ENCODE measurements at regions not wholly inside any gene's neighbourhood (a gene's known extent, or its start where the extent isn't known, plus 50 kb on each side); places are given as distances from the start of the nearest gene placed in this dataset.

GRCh38 chr11:116691771-116692177 lies 81.0 kb downstream of the BUD13 start:
- no peaks in the 10 kb centered on the region for H3K36me3 Mint-ChIP-seq (ENCODE audit: low read depth)

GRCh38 chr11:116690611-116691010 lies 82.2 kb downstream of the BUD13 start:
- Mint-ChIP-seq H3K4me1 (peaks cover 26% of the 10 kb centered on the region), H3K27me3 (ENCODE audit: low read depth, poor library complexity) (no peaks in the 10 kb centered on the region), H3K36me3 (ENCODE audit: low read depth) (no peaks in the 10 kb centered on the region), H3K9me3 (no peaks in the 10 kb centered on the region), H3K27ac (no peak overlapping the region), H3K4me3 (no peak overlapping the region)
- no peak for DNase-seq
- no peak for TF ChIP-seq CTCF (IDR thresholded peaks at IDR 0.05)

More at GRCh38 chr11:116691771-116692177, 81.0 kb downstream of the BUD13 start:
- Mint-ChIP-seq H3K27me3 (ENCODE audit: low read depth, poor library complexity) (no peaks in the 10 kb centered on the region), H3K4me3 (no peak overlapping the region), H3K9me3 (no peaks in the 10 kb centered on the region), H3K27ac (no peak overlapping the region), H3K4me1 (peaks cover 33% of the 10 kb centered on the region)
- peak; percentile 84 for TF ChIP-seq CTCF (IDR thresholded peaks at IDR 0.05)
- DNase-seq = peak; percentile 74

DNA sequence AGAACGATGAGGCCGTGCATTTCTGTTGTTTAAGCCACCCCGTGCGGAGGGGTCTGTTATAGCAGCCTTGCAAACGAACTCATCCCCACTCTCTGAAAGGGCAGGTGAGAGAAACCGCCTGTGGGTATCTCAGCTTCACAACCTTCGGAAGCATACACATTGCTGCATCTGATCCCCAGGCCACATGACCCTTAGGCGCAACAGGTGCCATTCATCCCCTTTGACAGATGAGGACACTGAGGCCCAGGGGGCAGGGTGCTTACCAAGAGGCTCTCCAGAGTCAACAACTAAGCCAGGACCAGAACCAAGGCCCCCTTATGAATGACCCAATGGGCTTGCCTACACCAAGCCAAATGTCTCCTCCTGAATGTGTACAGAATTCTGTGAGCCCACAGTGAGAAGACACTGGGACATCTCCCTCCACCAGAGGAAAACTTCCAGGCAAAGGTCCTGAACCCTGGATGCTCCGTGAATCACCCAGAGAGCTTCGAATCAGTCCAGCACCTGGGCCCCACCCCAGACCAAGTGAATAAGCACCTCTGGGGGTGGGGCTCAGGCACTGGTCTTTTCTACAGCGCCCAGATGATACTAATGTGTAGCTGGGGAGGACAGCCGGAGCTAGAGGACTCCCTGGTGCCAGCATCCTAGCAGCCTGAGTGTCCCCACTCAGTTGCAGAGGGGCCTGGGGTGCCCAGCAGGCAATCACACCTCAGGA lies 83.2 kb downstream of the BUD13 start:
- peaks cover 26% of the 10 kb centered on the region for H3K4me1 Mint-ChIP-seq
- no peak overlapping the region for H3K4me3 Mint-ChIP-seq
- no peaks in the 10 kb centered on the region for H3K36me3 Mint-ChIP-seq (ENCODE audit: low read depth)
- H3K9me3 Mint-ChIP-seq = no peaks in the 10 kb centered on the region
- no peak overlapping the region for H3K27ac Mint-ChIP-seq
- H3K27me3 Mint-ChIP-seq (ENCODE audit: low read depth, poor library complexity) = no peaks in the 10 kb centered on the region
- no peak for DNase-seq
- no peak for TF ChIP-seq CTCF (IDR thresholded peaks at IDR 0.05)

DNA sequence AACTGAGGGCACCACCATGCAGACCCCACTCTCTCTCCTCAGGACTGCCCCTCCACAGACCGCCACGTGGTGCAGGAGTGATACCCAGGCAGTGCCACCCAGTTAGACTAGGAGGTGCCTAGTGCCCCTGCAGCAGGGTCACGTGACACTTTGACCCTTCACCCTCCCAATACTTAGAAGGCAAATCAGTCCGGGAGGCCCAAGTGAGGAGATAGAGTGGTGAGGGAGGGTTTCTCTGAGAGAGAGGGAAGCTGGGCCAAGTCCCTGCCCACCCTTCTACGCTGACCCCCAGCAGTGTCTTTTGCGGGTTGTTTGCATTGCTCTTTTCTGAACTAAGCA lies 84.6 kb downstream of the BUD13 start:
- Mint-ChIP-seq H3K27me3 (ENCODE audit: low read depth, poor library complexity) (no peaks in the 10 kb centered on the region), H3K36me3 (ENCODE audit: low read depth) (no peaks in the 10 kb centered on the region), H3K27ac (no peak overlapping the region), H3K9me3 (peaks cover 13% of the 10 kb centered on the region), H3K4me1 (peaks cover 26% of the 10 kb centered on the region), H3K4me3 (no peak overlapping the region)
- no peak for TF ChIP-seq CTCF (IDR thresholded peaks at IDR 0.05)
- no peak for DNase-seq

- Mint-ChIP-seq H3K27ac (no peak overlapping the region), H3K9me3 (peaks cover 15% of the 10 kb centered on the region), H3K4me1 (peaks cover 26% of the 10 kb centered on the region), H3K36me3 (ENCODE audit: low read depth) (no peaks in the 10 kb centered on the region), H3K27me3 (ENCODE audit: low read depth, poor library complexity) (no peaks in the 10 kb centered on the region), H3K4me3 (no peak overlapping the region)
- TF ChIP-seq CTCF (IDR thresholded peaks at IDR 0.05) = no peak
- no peak for DNase-seq
Measured at GRCh38 chr11:116687458-116688201, 85.2 kb downstream of the BUD13 start.

Measured in nephron progenitor cell (in vitro differentiated cells).